Fibroblast of upper back skin (primary cell): ENCODE measurements at regions not wholly inside any gene's neighbourhood (a gene's known extent, or its start where the extent isn't known, plus 50 kb on each side); places are given as distances from the start of the nearest gene placed in this dataset.

ENCODE experiments used
- DNase-seq: peaks from one replicate; pipeline ENCODE4 v3.0.0-alpha.2; 2013

DNA sequence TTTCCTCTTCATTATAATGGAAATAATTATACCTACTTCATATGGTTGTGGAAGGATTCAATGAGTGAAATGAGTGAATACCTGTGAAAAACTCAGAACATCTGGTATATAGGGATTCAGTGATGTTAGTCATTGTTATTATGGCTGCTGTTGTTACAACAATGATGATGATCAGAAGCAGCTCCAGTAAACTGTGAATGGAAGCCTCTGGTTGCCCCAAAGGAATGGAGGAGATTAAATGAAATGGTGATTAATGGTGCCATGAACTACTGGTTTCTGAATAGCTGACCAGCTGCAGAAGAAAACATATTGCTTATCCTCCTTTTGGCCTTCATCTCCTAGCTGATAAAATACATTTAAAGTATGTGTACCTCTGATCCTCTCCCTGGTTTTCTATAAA lies 372.0 kb downstream of the ARHGEF28 start:
- no peak for DNase-seq

DNA sequence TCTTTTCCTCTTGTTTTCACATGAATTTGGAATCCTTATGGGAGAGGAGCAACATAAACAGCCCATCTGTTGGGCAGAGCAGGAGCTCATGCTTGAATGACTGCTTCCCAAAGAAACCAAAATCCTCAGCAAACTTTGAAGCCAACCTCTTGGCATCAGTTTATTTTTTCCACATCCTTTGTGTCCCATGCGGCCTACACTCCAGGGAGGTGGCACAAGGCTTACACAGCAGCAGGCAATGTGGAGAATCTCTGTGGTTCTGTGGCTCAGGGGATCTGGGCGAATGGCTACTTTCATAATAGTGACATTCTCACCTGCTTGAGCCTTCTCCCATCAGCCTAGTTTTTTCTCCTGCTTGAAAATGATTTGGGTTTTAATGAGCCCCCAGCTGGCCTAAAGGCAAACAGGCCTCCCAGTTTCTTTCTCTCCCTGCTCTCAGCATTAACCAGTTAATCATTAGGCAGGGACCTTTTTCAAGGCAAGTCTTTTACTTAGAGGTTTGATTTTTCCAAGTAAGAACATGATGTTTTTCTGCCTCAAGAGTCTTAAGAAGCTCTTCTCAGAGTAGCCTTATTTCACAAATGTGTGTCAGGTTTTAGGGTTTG lies 370.3 kb downstream of the ARHGEF28 start:
- no peak for DNase-seq

DNA sequence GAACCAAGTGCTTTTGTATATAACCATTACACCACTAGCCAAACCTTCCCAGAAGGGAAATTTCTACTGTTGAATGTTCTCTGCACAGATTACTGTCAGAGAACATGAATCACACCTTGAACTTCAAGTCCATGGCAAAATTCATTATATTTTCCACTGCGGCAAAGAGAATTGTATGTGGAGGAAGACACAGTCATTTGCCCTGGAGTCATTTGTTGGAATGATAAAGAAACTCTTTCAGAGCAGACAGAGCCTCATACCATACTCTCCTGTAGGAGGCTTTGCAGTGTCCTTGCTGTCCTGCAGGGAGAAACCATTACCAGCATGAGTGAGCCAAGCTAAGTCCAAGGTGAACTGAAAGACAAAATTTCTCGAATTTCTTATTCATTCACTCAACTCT lies 369.0 kb downstream of the ARHGEF28 start:
- DNase-seq, result no peak
